Stomach smooth muscle (tissue), 2 donors: ENCODE measurements at regions not wholly inside any gene's neighbourhood (a gene's known extent, or its start where the extent isn't known, plus 50 kb on each side); places are given as distances from the start of the nearest gene placed in this dataset.

Source experiments
- H3K27ac ChIP-seq: one replicate; pipeline ENCODE4 v1.7.0; 2013; ENCODE audit warnings: mild to moderate bottlenecking, low read length, inconsistent platforms
- H3K27me3 ChIP-seq, 2 donors: one replicate each; pipeline ENCODE4 v1.7.0; 2013; ENCODE audit warnings: low read length in 2 of 2; ENCODE audit not compliant: insufficient read depth in 2 of 2, control insufficient read depth in 1 of 2
- H3K36me3 ChIP-seq, 2 donors: one replicate each; pipeline ENCODE4 v1.7.0; 2013; ENCODE audit warnings: low read length in 2 of 2; ENCODE audit not compliant: control insufficient read depth in 2 of 2, insufficient read depth in 2 of 2
- H3K4me1 ChIP-seq: one replicate; pipeline ENCODE4 v1.7.0; 2013; ENCODE audit warnings: low read length; ENCODE audit not compliant: control insufficient read depth, insufficient read depth
- H3K4me3 ChIP-seq, 2 donors: one replicate each; pipeline ENCODE4 v1.7.0; 2013; ENCODE audit warnings: low read length in 2 of 2
- H3K9ac ChIP-seq, 2 donors: one replicate each; pipeline ENCODE4 v1.7.0; 2013; ENCODE audit warnings: low read length in 2 of 2, mild to moderate bottlenecking in 1 of 2
- H3K9me3 ChIP-seq, 2 donors: one replicate each; pipeline ENCODE4 v1.7.0; 2013; ENCODE audit warnings: low read length in 2 of 2; ENCODE audit not compliant: control insufficient read depth in 2 of 2
- donor health status: healthy.
- donor health status: Pancreatic carcinoma.

GRCh38 chr21:18617291-18617690 is 213.7 kb upstream of the TMPRSS15 start:
- no peak overlapping the region for H3K9ac ChIP-seq
- H3K4me3 ChIP-seq, result no peak overlapping the region
- no peaks in the 10 kb centered on the region for H3K4me1 ChIP-seq
- no peaks in the 10 kb centered on the region for H3K9me3 ChIP-seq
- H3K27me3 ChIP-seq, result no peaks in the 10 kb centered on the region
- H3K36me3 ChIP-seq, result no peaks in the 10 kb centered on the region
- no peak overlapping the region for H3K27ac ChIP-seq

- Histone ChIP-seq H3K9me3 (no peaks in the 10 kb centered on the region), H3K4me3 (no peak overlapping the region), H3K9ac (no peak overlapping the region), H3K36me3 (no peaks in the 10 kb centered on the region), H3K27ac (no peak overlapping the region), H3K4me1 (no peaks in the 10 kb centered on the region), H3K27me3 (no peaks in the 10 kb centered on the region)
These were observed 216.9 kb upstream of the TMPRSS15 start for GRCh38 chr21:18620436-18620835.

- H3K9ac ChIP-seq, result no peak overlapping the region
- no peaks in the 10 kb centered on the region for H3K4me1 ChIP-seq
- no peaks in the 10 kb centered on the region for H3K36me3 ChIP-seq
- no peak overlapping the region for H3K27ac ChIP-seq
- H3K27me3 ChIP-seq, result no peaks in the 10 kb centered on the region
- no peaks in the 10 kb centered on the region for H3K9me3 ChIP-seq
- no peak overlapping the region for H3K4me3 ChIP-seq
These were observed 218.8 kb upstream of the TMPRSS15 start for GRCh38 chr21:18622383-18622782.

GRCh38 chr21:18630446-18630845 is 226.9 kb upstream of the TMPRSS15 start:
- no peak overlapping the region for H3K4me3 ChIP-seq
- no peaks in the 10 kb centered on the region for H3K9me3 ChIP-seq
- no peaks in the 10 kb centered on the region for H3K27me3 ChIP-seq
- no peak overlapping the region for H3K9ac ChIP-seq
- H3K27ac ChIP-seq, result no peak overlapping the region
- no peaks in the 10 kb centered on the region for H3K4me1 ChIP-seq
- H3K36me3 ChIP-seq, result no peaks in the 10 kb centered on the region

- no peaks in the 10 kb centered on the region for H3K36me3 ChIP-seq
- no peaks in the 10 kb centered on the region for H3K9me3 ChIP-seq
- no peaks in the 10 kb centered on the region for H3K27me3 ChIP-seq
- no peak overlapping the region for H3K4me3 ChIP-seq
- no peaks in the 10 kb centered on the region for H3K4me1 ChIP-seq
- H3K9ac ChIP-seq, result no peak overlapping the region
- H3K27ac ChIP-seq, result no peak overlapping the region
These were observed 233.3 kb upstream of the TMPRSS15 start for GRCh38 chr21:18636897-18637296.

GRCh38 chr21:18646116-18646515 is 242.5 kb upstream of the TMPRSS15 start:
- no peak overlapping the region for H3K9ac ChIP-seq
- H3K27me3 ChIP-seq, result no peaks in the 10 kb centered on the region
- H3K36me3 ChIP-seq, result no peaks in the 10 kb centered on the region
- H3K27ac ChIP-seq, result no peak overlapping the region
- no peaks in the 10 kb centered on the region for H3K4me1 ChIP-seq
- H3K9me3 ChIP-seq, result no peaks in the 10 kb centered on the region
- H3K4me3 ChIP-seq, result no peak overlapping the region

GRCh38 chr21:18655931-18656330 is 252.3 kb upstream of the TMPRSS15 start:
- no peaks in the 10 kb centered on the region for H3K36me3 ChIP-seq
- H3K9ac ChIP-seq, result no peak overlapping the region

GRCh38 chr21:18661842-18662241 is 258.3 kb upstream of the TMPRSS15 start:
- no peak overlapping the region for H3K4me3 ChIP-seq
- H3K9ac ChIP-seq, result no peak overlapping the region
- H3K36me3 ChIP-seq, result no peaks in the 10 kb centered on the region
- no peak overlapping the region for H3K27ac ChIP-seq
- no peaks in the 10 kb centered on the region for H3K9me3 ChIP-seq
- H3K27me3 ChIP-seq, result no peaks in the 10 kb centered on the region
- H3K4me1 ChIP-seq, result no peaks in the 10 kb centered on the region

More at GRCh38 chr21:18655931-18656330, 252.3 kb upstream of the TMPRSS15 start:
- Histone ChIP-seq H3K27ac (no peak overlapping the region), H3K9me3 (no peaks in the 10 kb centered on the region), H3K4me3 (no peak overlapping the region), H3K27me3 (no peaks in the 10 kb centered on the region), H3K4me1 (no peaks in the 10 kb centered on the region)

- no peaks in the 10 kb centered on the region for H3K9me3 ChIP-seq
- no peaks in the 10 kb centered on the region for H3K4me1 ChIP-seq
- no peaks in the 10 kb centered on the region for H3K27me3 ChIP-seq
- no peak overlapping the region for H3K9ac ChIP-seq
- no peaks in the 10 kb centered on the region for H3K36me3 ChIP-seq
- no peak overlapping the region for H3K4me3 ChIP-seq
- no peak overlapping the region for H3K27ac ChIP-seq
These were observed 260.1 kb upstream of the TMPRSS15 start for GRCh38 chr21:18663663-18664062.

GRCh38 chr21:18666725-18667124 is 263.1 kb upstream of the TMPRSS15 start:
- H3K4me1 ChIP-seq, result no peaks in the 10 kb centered on the region
- H3K4me3 ChIP-seq, result no peak overlapping the region
- no peak overlapping the region for H3K9ac ChIP-seq
- no peaks in the 10 kb centered on the region for H3K36me3 ChIP-seq
- H3K9me3 ChIP-seq, result no peaks in the 10 kb centered on the region
- H3K27me3 ChIP-seq, result no peaks in the 10 kb centered on the region
- no peak overlapping the region for H3K27ac ChIP-seq

- H3K9ac ChIP-seq, result no peak overlapping the region
- H3K4me3 ChIP-seq, result no peak overlapping the region
- H3K27me3 ChIP-seq, result no peaks in the 10 kb centered on the region
- no peaks in the 10 kb centered on the region for H3K36me3 ChIP-seq
- no peaks in the 10 kb centered on the region for H3K4me1 ChIP-seq
- H3K27ac ChIP-seq, result no peak overlapping the region
- no peaks in the 10 kb centered on the region for H3K9me3 ChIP-seq
These were observed 270.2 kb upstream of the TMPRSS15 start for GRCh38 chr21:18673789-18674188.
